GM12878 (cell line): ENCODE measurements at regions not wholly inside any gene's neighbourhood (a gene's known extent, or its start where the extent isn't known, plus 50 kb on each side); places are given as distances from the start of the nearest gene placed in this dataset.

Source experiments
- ATAC-seq: fragments of 200-7000 bp; cut with Tn5 transposase; 3 replicates; pipeline ENCODE4 v1.9.1; 2020; ENCODE audit warnings: mild to moderate bottlenecking, moderate library complexity
- BruUV-seq: library from RNA; stranded (reverse); fragments of 400-500 nt; replicated peaks from 2 replicates; lab custom pipeline; 2021; lab: Mats Ljungman, UMichigan
- CTCF ChIA-PET: fragments of 300-600 bp; sonication (Branson Sonifier 250); formaldehyde crosslinking; extraction: SDS; loops from one replicate; lab custom pipeline; 2021; ENCODE audit warnings: inconsistent platforms; lab: Yijun Ruan, JAX
- POLR2A ChIA-PET: fragments of 350-600 bp; formaldehyde crosslinking; extraction: SDS; loops from one replicate; lab custom pipeline; 2021; ENCODE audit warnings: inconsistent platforms; lab: Charles Lee
- RAD21 ChIA-PET: fragments of 300-600 bp; sonication (Branson Sonifier 250); formaldehyde crosslinking; loops from one replicate; lab custom pipeline; 2023; ENCODE audit warnings: antibody characterized with exemption; ENCODE audit not compliant: unreplicated experiment; lab: Charles Lee
- SMC1A ChIA-PET: fragments of 300-600 bp; sonication (Branson Sonifier 250); formaldehyde crosslinking; loops from one replicate; lab custom pipeline; 2023; ENCODE audit not compliant: unreplicated experiment, uncharacterized antibody; lab: Charles Lee
- DNase-seq: peaks from one replicate; pipeline ENCODE4 v3.0.0-alpha.2; 2011; ENCODE audit warnings: low read depth, low spot score
- FAIRE-seq: peaks from 3 replicates; lab custom pipeline; 2011; peaks lifted over from hg19 to GRCh38; lab: Jason Lieb, UNC
- H2AFZ ChIP-seq: 2 replicates; pipeline ENCODE4 v1.6.0; 2011; ENCODE audit warnings: low read depth, low read length, control low read depth; ENCODE audit not compliant: control insufficient read depth
- H3K27ac ChIP-seq: 2 replicates; pipeline ENCODE4 v1.5.1; 2011; ENCODE audit warnings: control low read depth; ENCODE audit not compliant: control insufficient read depth, insufficient read depth
- H3K27me3 ChIP-seq, 2 experiments: replicated peaks in 1 of 2; 2 replicates each; pipeline versions ENCODE4 v1.6.0 to v1.6.1; 2011; ENCODE audit warnings: low read length in 1 of 2; ENCODE audit not compliant: control insufficient read depth in 2 of 2, insufficient read depth in 2 of 2
- H3K36me3 ChIP-seq, 2 experiments: 2 replicates each; pipeline ENCODE4 v1.5.1; 2011; ENCODE audit warnings: low read length in 1 of 2; ENCODE audit not compliant: control insufficient read depth in 2 of 2, insufficient read depth in 2 of 2
- H3K4me1 ChIP-seq: 2 replicates; pipeline ENCODE4 v1.6.1; 2011; ENCODE audit warnings: mild to moderate bottlenecking, low read length, moderate library complexity, mixed read lengths; ENCODE audit not compliant: control insufficient read depth, insufficient read depth
- H3K4me2 ChIP-seq: 2 replicates; pipeline ENCODE4 v1.6.0; 2011; ENCODE audit warnings: control low read depth; ENCODE audit not compliant: control insufficient read depth, insufficient read depth
- H3K4me3 ChIP-seq: fragments of 200-600 bp; sonication (generic); 2 replicates; pipeline ENCODE4 v1.5.1; 2016
- H3K79me2 ChIP-seq: 2 replicates; pipeline ENCODE4 v1.6.0; 2011; ENCODE audit warnings: low read length; ENCODE audit not compliant: control insufficient read depth, insufficient read depth
- H3K9ac ChIP-seq: 2 replicates; pipeline ENCODE4 v1.8.0; 2011; ENCODE audit warnings: low read length, control low read depth, mixed read lengths; ENCODE audit not compliant: control insufficient read depth, insufficient read depth
- H3K9me3 ChIP-seq: replicated peaks from 3 replicates; pipeline ENCODE4 v1.5.1; 2011; ENCODE audit warnings: mild to moderate bottlenecking, low read length; ENCODE audit not compliant: control insufficient read depth, insufficient read depth
- H4K20me1 ChIP-seq: 2 replicates; pipeline ENCODE4 v1.6.0; 2011; ENCODE audit not compliant: control insufficient read depth, insufficient read depth
- BCL11A ChIP-seq: IDR thresholded peaks from 2 replicates; pipeline ENCODE4 v1.6.1; 2011; ENCODE audit warnings: low read depth, low read length
- CBFB ChIP-seq: IDR thresholded peaks from 2 replicates; pipeline ENCODE4 v1.6.1; 2016; ENCODE audit warnings: antibody characterized with exemption, low read depth
- JUNB ChIP-seq: IDR thresholded peaks from 2 replicates; pipeline ENCODE4 v1.6.1; 2016; ENCODE audit warnings: antibody characterized with exemption, mild to moderate bottlenecking
- MTA2 ChIP-seq: fragments of 450-650 bp; IDR thresholded peaks from 2 replicates; pipeline ENCODE4 v1.6.1; 2016; ENCODE audit warnings: low read depth, mild to moderate bottlenecking, moderate library complexity
- NFYB ChIP-seq: IDR thresholded peaks from 2 replicates; pipeline ENCODE4 v1.6.1; 2011; ENCODE audit warnings: low read depth, mild to moderate bottlenecking, low read length, improper control_type of control experiment, moderate library complexity; ENCODE audit not compliant: insufficient read depth
- RCOR1 ChIP-seq: conservative IDR thresholded peaks from 2 replicates; pipeline ENCODE4 v1.6.1; 2012; ENCODE audit warnings: low read depth, low read length, improper control_type of control experiment
- RUNX3 ChIP-seq: IDR thresholded peaks from 2 replicates; pipeline ENCODE4 v1.6.1; 2012; ENCODE audit warnings: low read length, inconsistent platforms
- SREBF1 ChIP-seq: IDR thresholded peaks from 2 replicates; pipeline ENCODE4 v1.6.1; 2012; ENCODE audit warnings: mild to moderate bottlenecking, low read length
- SRF ChIP-seq, 2 experiments: IDR thresholded peaks; 2 replicates each; pipeline ENCODE4 v1.6.1; 2011; ENCODE audit warnings: low read depth in 2 of 2, low read length in 2 of 2, mild to moderate bottlenecking in 1 of 2, moderate library complexity in 1 of 2
- YBX1 ChIP-seq: fragments of 450-650 bp; IDR thresholded peaks from 2 replicates; pipeline ENCODE4 v1.6.1; 2016; ENCODE audit warnings: antibody characterized with exemption
- ZNF384 ChIP-seq: IDR thresholded peaks from 2 replicates; pipeline ENCODE4 v1.6.1; 2012; ENCODE audit warnings: low read depth, mild to moderate bottlenecking, low read length, improper control_type of control experiment, borderline replicate concordance
- ZNF622 ChIP-seq: fragments of 450-650 bp; IDR thresholded peaks from 2 replicates; pipeline ENCODE4 v1.6.1; 2017; ENCODE audit warnings: mild to moderate bottlenecking, inconsistent platforms
- WGBS: methylation state at CpG from one replicate; pipeline ENCODE4 v1.1.6; 2016; ENCODE audit warnings: low lambda C conversion rate; ENCODE audit not compliant: insufficient replicate concordance, insufficient coverage; ENCODE audit errors: missing lambda C conversion rate; 5-methylcytosine and 5-hydroxymethylcytosine counted together
- in situ Hi-C: fragments of 300-500 bp; cut with MboI; formaldehyde crosslinking; loops from 9 replicates; pipeline ENCODE4 v1.14.3; 2018; ENCODE audit warnings: mixed read lengths
- intact Hi-C: fragments of 100-400 bp; cut with micrococcal nuclease; formaldehyde crosslinking; loops from one replicate; pipeline ENCODE4 v1.14.2; 2022; ENCODE audit not compliant: unreplicated experiment

DNA sequence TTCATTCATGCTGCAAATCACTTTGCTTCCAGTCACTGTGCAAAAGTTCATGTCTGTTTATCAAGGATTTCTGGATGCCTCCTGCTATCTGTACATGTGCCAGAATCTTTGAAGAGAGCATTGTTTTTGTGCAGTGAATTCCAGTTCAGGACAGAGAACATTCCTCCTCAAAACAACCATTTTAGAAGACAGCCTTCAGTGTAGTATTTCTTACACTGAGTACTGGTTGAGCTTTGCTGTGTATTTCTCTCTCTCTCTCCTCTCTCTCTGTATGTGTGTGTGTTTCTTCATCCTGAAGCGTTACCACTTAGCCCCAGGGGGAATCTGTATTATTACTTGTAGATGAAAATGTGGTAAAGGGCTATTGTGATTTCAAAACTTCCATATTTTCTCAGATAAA lies 123.8 kb upstream of the CHL1 start:
- in situ Hi-C loops = no loop called here
- RAD21 ChIA-PET = no interaction called here
- FAIRE-seq = no peak
- H3K4me2 ChIP-seq = no peak overlapping the region
- ATAC-seq = peak; percentile 56
- H2AFZ ChIP-seq = no peak overlapping the region
- no peak for TF ChIP-seq NFYB
- TF ChIP-seq CBFB = no peak
- no peak for TF ChIP-seq SREBF1
- no peak for TF ChIP-seq RCOR1
- TF ChIP-seq ZNF622 = no peak
- TF ChIP-seq BCL11A = no peak
- TF ChIP-seq YBX1 = no peak
- no peak for TF ChIP-seq ZNF384
- TF ChIP-seq SRF (IDR thresholded peaks at IDR 0.05; ENCODE audit: low read depth in 2 of 2, low read length in 2 of 2) = no peak
- no peak for TF ChIP-seq MTA2
- no peak for TF ChIP-seq JUNB
- TF ChIP-seq RUNX3 = no peak
- intact Hi-C loops = no loop called here
- 0% methylated on average over 1 of the region's 1 CpG for WGBS
- H3K4me1 ChIP-seq = no peaks in the 10 kb centered on the region
- no TSS peak for BruUV-seq
- CTCF ChIA-PET = interaction anchor here (4.6 kb wide), 1 partner anchor 281 kb away, joined by 15 read pairs; no protein-coding TSS in a partner anchor
- POLR2A ChIA-PET = no interaction called here
- H3K4me3 ChIP-seq = no peak overlapping the region
- no peaks in the 10 kb centered on the region for H3K36me3 ChIP-seq
- SMC1A ChIA-PET = interaction anchor here (2.3 to 4.7 kb wide), 2 partner anchors 279 to 282 kb away, joined by 7 to 21 read pairs; no protein-coding TSS in a partner anchor
- no peaks in the 10 kb centered on the region for H3K9me3 ChIP-seq
- no peak for DNase-seq
- no peak overlapping the region for H3K9ac ChIP-seq
- no peaks in the 10 kb centered on the region; a peak in 1 of 4 replicates for H3K27me3 ChIP-seq
- H4K20me1 ChIP-seq = no peaks in the 10 kb centered on the region
- H3K27ac ChIP-seq = no peak overlapping the region
- H3K79me2 ChIP-seq = no peaks in the 10 kb centered on the region
